Panc1 (cell line): ENCODE measurements at regions not wholly inside any gene's neighbourhood (a gene's known extent, or its start where the extent isn't known, plus 50 kb on each side); places are given as distances from the start of the nearest gene placed in this dataset.

Experiments
- POLR2AphosphoS5 ChIP-seq: IDR thresholded peaks from 2 replicates; pipeline ENCODE4 v1.6.1; 2012; ENCODE audit warnings: mild to moderate bottlenecking, low read depth, low read length, moderate library complexity
- SIN3A ChIP-seq: IDR thresholded peaks from 2 replicates; pipeline ENCODE4 v1.6.1; 2012; ENCODE audit warnings: low read depth, mild to moderate bottlenecking, low read length, moderate library complexity, borderline replicate concordance; ENCODE audit not compliant: insufficient read depth

DNA sequence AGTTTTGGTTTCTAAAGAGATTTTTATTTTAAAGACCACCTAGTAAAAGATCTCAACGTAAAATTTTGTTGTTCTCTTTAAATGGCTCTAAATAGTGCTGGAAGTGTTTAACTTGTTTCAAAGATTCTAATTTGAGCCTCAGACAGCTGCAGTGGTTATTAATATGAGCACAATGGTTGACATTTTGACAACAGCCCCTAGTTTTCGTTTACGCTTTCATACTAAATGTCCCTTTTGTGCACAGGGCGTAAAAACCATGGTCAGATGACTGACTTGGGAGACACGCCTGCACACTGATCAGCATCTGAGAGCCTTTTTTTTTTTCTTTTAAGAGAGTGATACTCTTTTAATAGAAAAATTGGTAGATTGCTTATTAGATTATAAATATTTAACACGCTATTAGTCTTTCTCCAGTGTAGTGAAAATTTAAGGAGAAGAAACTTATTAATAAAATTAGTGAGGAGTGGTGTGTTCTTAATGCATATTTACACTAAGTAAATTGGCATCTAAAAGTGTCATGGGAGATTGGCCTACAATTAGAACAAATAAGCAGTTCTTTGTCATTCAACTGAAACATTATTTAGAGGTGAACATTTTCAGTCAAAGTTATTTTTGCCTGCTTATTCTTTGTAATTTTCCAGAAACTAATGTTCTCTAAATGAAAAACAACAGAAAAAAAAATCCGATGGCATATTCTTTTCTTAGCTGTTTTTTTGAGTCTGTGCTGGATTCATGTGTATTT, 182.8 kb upstream of the PHYHIPL start:
- TF ChIP-seq POLR2AphosphoS5 (no peak), SIN3A (no peak)
